GM19463 (cell line): ENCODE measurements at regions not wholly inside any gene's neighbourhood (a gene's known extent, or its start where the extent isn't known, plus 50 kb on each side); places are given as distances from the start of the nearest gene placed in this dataset.
"Not testable (repeated sequence)": the region's sequence is repeated elsewhere in the genome, so short reads cannot be mapped to it uniquely, and the experiment has no call there.

Experiments
- ATAC-seq: cut with Tn5 transposase; IDR thresholded peaks from one replicate; pipeline ENCODE4 v1.9.1; 2021; ENCODE audit warnings: mild to moderate bottlenecking, moderate library complexity; ENCODE audit not compliant: unreplicated experiment

DNA sequence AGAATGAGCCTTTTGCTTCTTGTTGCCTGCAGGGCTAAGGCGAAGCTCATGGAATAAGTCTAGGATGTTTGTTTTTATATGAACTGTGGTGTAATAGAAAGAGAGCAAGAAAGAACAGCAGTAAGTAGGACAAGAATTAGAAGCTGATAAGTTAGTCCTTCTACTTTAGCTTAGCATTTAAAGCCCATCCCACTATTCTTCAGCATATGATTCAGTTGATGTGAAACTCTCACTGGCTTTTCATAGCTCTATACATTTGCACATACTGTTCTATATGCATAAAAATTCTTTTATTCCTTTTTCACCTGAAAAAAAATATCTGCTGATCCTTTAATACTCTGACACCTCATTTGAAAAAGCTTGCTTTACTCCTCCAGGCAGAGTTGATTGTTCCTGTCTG lies 712.0 kb downstream of the USP25 start:
- ATAC-seq = no peak

GRCh38 chr21:16454399-16454798 lies 724.6 kb downstream of the USP25 start:
- ATAC-seq = no peak

GRCh38 chr21:16455526-16455925 lies 725.7 kb downstream of the USP25 start:
- ATAC-seq = no peak

- ATAC-seq = no peak
Observed at GRCh38 chr21:16455978-16456377, 726.2 kb downstream of the USP25 start.

DNA sequence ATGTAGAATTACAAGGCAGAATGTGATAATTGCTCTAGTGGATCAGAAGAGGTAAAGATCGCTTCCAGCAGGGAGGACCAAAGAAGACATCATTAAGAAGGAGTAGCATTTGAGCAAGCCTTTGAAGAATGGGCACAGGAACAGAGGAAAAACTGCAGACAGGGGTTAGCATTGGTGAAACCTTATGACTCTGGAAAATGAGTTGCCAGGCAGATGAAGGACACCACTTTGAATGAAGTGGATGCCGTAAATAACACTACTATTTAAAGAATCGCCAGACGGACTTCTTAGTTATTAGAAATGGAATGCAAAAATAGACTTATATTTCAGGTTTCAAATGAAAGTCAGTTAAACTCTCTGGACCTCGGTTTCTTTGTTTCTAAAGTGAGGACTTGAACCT lies 727.7 kb downstream of the USP25 start:
- no peak for ATAC-seq

GRCh38 chr21:16460936-16461335 lies 731.2 kb downstream of the USP25 start:
- no peak for ATAC-seq

GRCh38 chr21:16464211-16464889 lies 734.6 kb downstream of the USP25 start:
- not testable (repeated sequence) for ATAC-seq

- no peak for ATAC-seq
Observed at GRCh38 chr21:16468184-16468583, 738.4 kb downstream of the USP25 start.

DNA sequence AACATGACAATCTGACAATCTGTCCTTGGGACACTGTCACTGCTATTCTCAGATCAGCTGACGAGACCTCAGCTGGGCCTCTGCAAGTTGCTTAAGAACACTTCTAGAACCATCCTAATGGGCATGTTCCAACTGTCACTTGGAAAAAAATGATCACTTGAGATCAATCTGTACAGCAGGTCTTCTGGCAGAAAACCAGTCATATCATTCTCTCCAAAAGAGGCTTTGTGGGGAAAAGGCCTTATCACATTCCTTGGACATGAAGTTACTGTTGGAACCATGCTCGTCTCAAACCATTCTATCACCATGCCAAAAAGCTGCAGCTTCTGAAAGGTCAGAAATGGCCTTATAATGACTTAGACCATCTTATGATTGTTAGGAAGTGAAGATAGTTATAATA lies 744.2 kb downstream of the USP25 start:
- ATAC-seq = no peak

DNA sequence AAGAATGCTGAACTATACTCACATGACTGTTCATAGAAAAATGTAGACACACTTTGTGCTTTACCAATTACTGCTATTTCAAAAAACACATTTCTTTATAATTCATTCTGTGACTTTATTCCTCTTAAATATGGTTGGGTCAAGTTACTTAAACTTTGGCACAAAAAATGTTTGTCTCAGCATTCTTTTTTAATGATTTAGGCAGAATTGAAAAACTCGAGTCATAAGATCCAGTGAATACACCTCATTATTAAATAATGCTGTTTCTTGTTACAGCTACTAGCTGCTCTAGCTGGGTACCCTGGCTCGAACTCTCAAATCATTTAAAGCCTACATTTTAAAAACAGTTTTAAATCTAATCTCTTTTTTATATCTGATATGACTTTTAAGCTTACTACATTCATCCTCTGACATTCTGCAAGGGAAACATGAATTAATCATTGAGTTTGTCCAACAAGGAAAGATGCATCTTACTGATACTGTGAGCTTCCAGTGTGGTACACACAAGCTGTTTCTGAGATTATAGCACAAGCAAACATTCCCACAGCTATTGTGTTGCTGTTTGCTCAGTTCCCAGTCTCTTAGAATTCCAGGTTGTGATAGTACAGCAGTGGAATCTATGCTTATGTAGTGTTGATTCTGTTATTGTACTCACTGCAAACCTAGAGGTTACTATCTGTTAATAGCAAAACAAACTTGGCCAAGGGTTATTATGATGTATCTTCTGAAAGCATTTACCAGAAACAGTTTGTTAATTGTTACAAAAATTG lies 746.5 kb downstream of the USP25 start:
- ATAC-seq = no peak

DNA sequence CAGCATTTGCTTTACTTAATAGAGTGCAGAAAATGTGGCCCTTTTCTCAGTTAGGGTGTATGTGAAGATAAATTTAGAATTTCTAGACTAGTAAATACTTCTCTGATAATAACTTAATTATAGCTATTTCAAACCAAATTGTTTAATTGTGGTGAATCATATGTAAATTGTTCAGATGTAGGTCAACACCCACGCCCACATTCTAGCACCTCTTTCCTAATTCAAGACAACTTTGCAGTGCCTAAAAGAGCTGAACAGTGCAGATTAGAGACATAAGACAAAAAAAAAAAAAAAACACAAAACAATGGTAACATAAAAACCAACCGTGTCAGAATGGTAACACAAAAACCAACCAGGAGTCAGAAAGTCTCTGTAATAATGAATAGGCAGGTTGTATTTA lies 758.3 kb downstream of the USP25 start:
- no peak for ATAC-seq

- no peak for ATAC-seq
Observed at GRCh38 chr21:16492356-16492755, 762.6 kb downstream of the USP25 start.

- ATAC-seq = no peak
Observed at GRCh38 chr21:16492892-16493291, 763.1 kb downstream of the USP25 start.

- ATAC-seq = no peak
Observed at GRCh38 chr21:16496609-16497008, 766.8 kb downstream of the USP25 start.

DNA sequence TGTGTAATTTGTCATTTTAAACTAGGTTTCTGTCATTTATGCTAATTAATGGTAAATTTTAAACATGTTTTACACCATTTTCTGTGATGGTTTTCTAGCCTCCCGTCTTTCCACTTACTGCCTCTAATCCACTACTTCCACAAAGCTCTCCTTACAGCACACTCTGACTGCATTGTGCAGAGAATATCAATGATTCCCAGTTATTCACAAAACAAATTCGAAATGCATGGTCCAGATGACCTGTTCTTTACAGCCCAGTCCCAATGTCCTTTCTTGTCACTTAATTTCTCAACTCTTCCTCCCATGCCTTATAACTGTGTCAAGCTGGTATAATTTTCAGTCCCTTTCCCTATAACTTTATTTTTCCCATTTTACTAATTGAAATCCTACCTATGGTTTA lies 770.5 kb downstream of the USP25 start:
- ATAC-seq = no peak

GRCh38 chr21:16502273-16502672 lies 772.5 kb downstream of the USP25 start:
- ATAC-seq = no peak

- no peak for ATAC-seq
Observed at GRCh38 chr21:16502897-16503296, 773.1 kb downstream of the USP25 start.

- no peak for ATAC-seq
Observed at GRCh38 chr21:16504281-16504680, 774.5 kb downstream of the USP25 start.

DNA sequence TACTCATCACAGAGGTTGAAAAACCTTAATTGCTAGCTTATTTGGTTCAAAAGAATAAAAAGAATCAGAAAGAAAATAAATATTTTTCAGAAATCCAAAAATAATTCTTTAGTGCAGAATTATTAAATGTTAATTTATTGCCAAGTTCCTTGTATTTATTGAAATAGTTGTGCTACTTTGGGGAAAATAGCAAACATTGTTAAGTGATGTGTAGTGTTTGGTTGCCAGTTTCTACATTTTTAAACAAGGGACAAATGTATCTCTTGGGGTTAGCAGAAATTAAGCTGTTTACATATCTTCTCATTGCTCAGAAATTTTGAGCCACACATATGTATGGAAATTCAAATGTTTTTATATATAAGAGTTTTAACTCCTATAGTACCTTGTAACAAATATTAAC lies 775.0 kb downstream of the USP25 start:
- ATAC-seq = no peak

GRCh38 chr21:16509476-16509875 lies 779.7 kb downstream of the USP25 start:
- no peak for ATAC-seq

DNA sequence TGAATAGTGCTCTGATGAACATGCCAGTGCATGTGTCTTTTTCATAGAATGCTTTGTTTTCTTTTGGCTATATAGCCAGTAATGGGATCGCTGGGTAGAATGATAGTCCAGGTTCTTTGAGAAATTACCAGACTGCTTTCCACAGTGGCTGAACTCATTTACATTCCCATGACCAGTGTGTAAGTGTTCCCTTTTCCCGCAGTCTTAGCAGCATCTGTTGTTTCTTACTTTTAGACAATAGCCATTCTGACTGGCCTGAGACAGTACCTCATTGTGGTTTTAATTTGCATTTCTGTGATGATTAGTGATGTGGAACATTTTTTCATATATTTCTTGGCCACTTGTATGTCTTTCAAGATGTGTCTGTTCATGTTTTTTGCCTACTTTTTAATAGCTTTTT lies 784.5 kb downstream of the USP25 start:
- ATAC-seq = no peak

DNA sequence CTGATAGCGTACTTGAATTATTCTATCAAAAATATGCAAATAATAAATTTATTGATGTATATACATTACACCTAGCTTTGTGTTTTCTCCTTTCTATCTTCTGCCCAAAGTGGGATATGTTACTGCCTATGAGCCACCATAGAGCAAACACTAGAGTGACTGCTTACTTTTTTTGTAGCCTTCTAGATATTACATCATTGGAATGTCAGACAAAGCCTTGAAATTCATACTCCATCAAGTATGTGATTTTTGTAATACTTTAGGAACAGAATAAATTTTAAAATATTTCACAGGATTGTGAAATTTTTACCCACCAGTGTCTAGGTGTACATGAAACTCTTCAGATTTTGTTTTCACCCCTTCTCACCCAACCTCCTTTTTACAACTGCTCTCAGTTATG lies 787.6 kb downstream of the USP25 start:
- no peak for ATAC-seq

DNA sequence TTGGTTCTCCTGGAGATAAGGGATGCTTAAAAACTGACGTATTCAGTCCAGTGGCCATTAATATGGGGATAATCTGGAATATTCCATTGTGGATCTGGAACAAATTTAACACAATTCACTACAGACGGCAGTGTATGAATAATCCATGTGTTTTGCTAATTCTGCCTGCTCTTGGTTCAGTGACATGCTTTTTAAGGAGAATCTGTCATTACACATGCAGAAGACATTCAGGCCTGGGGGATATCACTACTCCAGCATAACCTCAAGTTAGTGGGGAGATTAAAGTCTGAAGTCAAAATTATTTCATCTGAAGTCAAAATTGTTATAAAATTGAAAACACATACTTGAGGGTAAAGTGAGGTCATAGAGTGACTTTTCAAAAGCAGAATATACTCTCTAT lies 789.3 kb downstream of the USP25 start:
- no peak for ATAC-seq
